ENCODE measurements at regions not wholly inside any gene's neighbourhood (a gene's known extent, or its start where the extent isn't known, plus 50 kb on each side); places are given as distances from the start of the nearest gene placed in this dataset.

- TF ChIP-seq, protein P1, sequence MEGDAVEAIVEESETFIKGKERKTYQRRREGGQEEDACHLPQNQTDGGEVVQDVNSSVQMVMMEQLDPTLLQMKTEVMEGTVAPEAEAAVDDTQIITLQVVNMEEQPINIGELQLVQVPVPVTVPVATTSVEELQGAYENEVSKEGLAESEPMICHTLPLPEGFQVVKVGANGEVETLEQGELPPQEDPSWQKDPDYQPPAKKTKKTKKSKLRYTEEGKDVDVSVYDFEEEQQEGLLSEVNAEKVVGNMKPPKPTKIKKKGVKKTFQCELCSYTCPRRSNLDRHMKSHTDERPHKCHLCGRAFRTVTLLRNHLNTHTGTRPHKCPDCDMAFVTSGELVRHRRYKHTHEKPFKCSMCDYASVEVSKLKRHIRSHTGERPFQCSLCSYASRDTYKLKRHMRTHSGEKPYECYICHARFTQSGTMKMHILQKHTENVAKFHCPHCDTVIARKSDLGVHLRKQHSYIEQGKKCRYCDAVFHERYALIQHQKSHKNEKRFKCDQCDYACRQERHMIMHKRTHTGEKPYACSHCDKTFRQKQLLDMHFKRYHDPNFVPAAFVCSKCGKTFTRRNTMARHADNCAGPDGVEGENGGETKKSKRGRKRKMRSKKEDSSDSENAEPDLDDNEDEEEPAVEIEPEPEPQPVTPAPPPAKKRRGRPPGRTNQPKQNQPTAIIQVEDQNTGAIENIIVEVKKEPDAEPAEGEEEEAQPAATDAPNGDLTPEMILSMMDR (IDR thresholded peaks at IDR 0.05) = no peak
- Histone ChIP-seq H3K4me1 (no peaks in the 10 kb centered on the region), H3K36me3 (no peaks in the 10 kb centered on the region), H3K4me3 (no peak overlapping the region), H3K9me3 (no peaks in the 10 kb centered on the region), H3K27ac (no peak overlapping the region), H3K27me3 (no peaks in the 10 kb centered on the region)
- no peak for DNase-seq (ENCODE audit: low spot score)
These were observed 53.8 kb upstream of the NRSN1 start for GRCh38 chr6:24072038-24072746.

- TF ChIP-seq, protein P1 (IDR thresholded peaks at IDR 0.05) = no peak
- no peak overlapping the region for H3K4me3 ChIP-seq
- H3K27me3 ChIP-seq = no peaks in the 10 kb centered on the region
- no peaks in the 10 kb centered on the region for H3K9me3 ChIP-seq
- H3K36me3 ChIP-seq = no peaks in the 10 kb centered on the region
- no peaks in the 10 kb centered on the region for H3K4me1 ChIP-seq
- no peak for DNase-seq (ENCODE audit: low spot score)
- H3K27ac ChIP-seq = no peak overlapping the region
These were observed 50.0 kb upstream of the NRSN1 start for GRCh38 chr6:24076011-24076410.

Data from right atrium auricular region (tissue), 2 donors.